HG02885 (cell line): ENCODE measurements at regions not wholly inside any gene's neighbourhood (a gene's known extent, or its start where the extent isn't known, plus 50 kb on each side); places are given as distances from the start of the nearest gene placed in this dataset.

Experiments
- ATAC-seq: cut with Tn5 transposase; IDR thresholded peaks from one replicate; pipeline ENCODE4 v1.9.1; 2021; ENCODE audit warnings: mild to moderate bottlenecking; ENCODE audit not compliant: unreplicated experiment, poor library complexity

GRCh38 chr17:68182011-68182306 lies 65.9 kb upstream of the AMZ2 start:
- ATAC-seq: peak; percentile 40

- ATAC-seq: peak; percentile 50
Observed at GRCh38 chr17:68182940-68183551, 64.8 kb upstream of the AMZ2 start.

- no peak for ATAC-seq
Observed at GRCh38 chr17:68184141-68184571, 63.7 kb upstream of the AMZ2 start.

- ATAC-seq: peak; percentile 55
Observed at GRCh38 chr17:68184816-68185436, 62.9 kb upstream of the AMZ2 start.

- no peak for ATAC-seq
Observed at GRCh38 chr17:68185820-68186219, 62.0 kb upstream of the AMZ2 start.

GRCh38 chr17:68190495-68190894 lies 57.3 kb upstream of the AMZ2 start:
- ATAC-seq: no peak

GRCh38 chr17:68195667-68196393 lies 52.0 kb upstream of the AMZ2 start:
- ATAC-seq: no peak

- no peak for ATAC-seq
Observed at GRCh38 chr17:68196394-68197090, 51.3 kb upstream of the AMZ2 start.

GRCh38 chr17:68197091-68197996 lies 50.5 kb upstream of the AMZ2 start:
- no peak for ATAC-seq

GRCh38 chr17:68197997-68198930 lies 49.6 kb upstream of the AMZ2 start:
- no peak for ATAC-seq
